Ovary (tissue), 7 donors: ENCODE measurements at regions not wholly inside any gene's neighbourhood (a gene's known extent, or its start where the extent isn't known, plus 50 kb on each side); places are given as distances from the start of the nearest gene placed in this dataset.

Experiments used
- DNase-seq, 5 donors: peaks; one replicate each; pipeline ENCODE4 v3.0.0-alpha.2; 2019 to 2020
- H3K27ac ChIP-seq, 2 donors: fragments of 200-600 bp; one replicate each; pipeline versions ENCODE4 v1.5.1 to v1.8.0; 2019 to 2022
- H3K27me3 ChIP-seq: fragments of 200-600 bp; one replicate; pipeline ENCODE4 v1.8.0; 2022
- H3K36me3 ChIP-seq: fragments of 200-600 bp; sonication (generic); one replicate; pipeline ENCODE4 v1.5.1; 2019
- H3K4me1 ChIP-seq: one replicate; pipeline ENCODE4 v1.8.1; 2013; ENCODE audit warnings: mild to moderate bottlenecking, moderate library complexity; ENCODE audit not compliant: insufficient read depth
- H3K4me3 ChIP-seq: fragments of 200-600 bp; sonication (generic); one replicate; pipeline ENCODE4 v1.5.1; 2017
- H3K9me3 ChIP-seq, 2 donors: fragments of 200-600 bp in 1 of 2; sonication (generic) in 1 of 2; one replicate each; pipeline versions ENCODE4 v1.5.1 to v1.8.1; 2013 to 2019; ENCODE audit warnings: mild to moderate bottlenecking in 1 of 2, moderate library complexity in 1 of 2
- EP300 ChIP-seq: sonication (generic); formaldehyde crosslinking; IDR thresholded peaks from one replicate; pipeline ENCODE4 v1.6.1; 2017; ENCODE audit warnings: antibody characterized with exemption
- POLR2A ChIP-seq: fragments of 450-650 bp; IDR thresholded peaks from one replicate; pipeline ENCODE4 v1.6.1; 2017; ENCODE audit warnings: antibody characterized with exemption, mild to moderate bottlenecking, moderate library complexity
- WGBS, 3 donors: extraction: QIAGEN DNeasy Blood & Tissue Kit in 1 of 3; methylation state at CpG; one replicate each; pipeline versions ENCODE4 v1.1.5 to v1.1.7; 2013 to 2017; 5-methylcytosine and 5-hydroxymethylcytosine counted together
- intact Hi-C, 4 donors: fragments of 100-400 bp; cut with DNase I; formaldehyde crosslinking; loops; one replicate each; pipeline versions ENCODE4 v1.11.0 to v1.15.1; 2022 to 2023
- TF ChIP-seq, protein P1 (sequence below), 3 donors: fragments of 450-650 bp in 2 of 3; fragments of 200-600 bp in 1 of 3; IDR thresholded peaks; one replicate each; pipeline versions ENCODE4 v1.5.1 to v1.8.0; 2016 to 2022; ENCODE audit warnings: antibody characterized with exemption in 3 of 3, mild to moderate bottlenecking in 1 of 3
- donor health status: DM: no; HTN: no; CAD: no; lungs with moderate emphysema.
- donor health status: DM: no; HTN: no; CAD: no.
- donor health status: Bipolar disorder and iron deficiency.
- donor health status: DM: no; HTN: no; CAD: no.
- donor health status: DM: yes; HTN: yes; CAD: no.

DNA sequence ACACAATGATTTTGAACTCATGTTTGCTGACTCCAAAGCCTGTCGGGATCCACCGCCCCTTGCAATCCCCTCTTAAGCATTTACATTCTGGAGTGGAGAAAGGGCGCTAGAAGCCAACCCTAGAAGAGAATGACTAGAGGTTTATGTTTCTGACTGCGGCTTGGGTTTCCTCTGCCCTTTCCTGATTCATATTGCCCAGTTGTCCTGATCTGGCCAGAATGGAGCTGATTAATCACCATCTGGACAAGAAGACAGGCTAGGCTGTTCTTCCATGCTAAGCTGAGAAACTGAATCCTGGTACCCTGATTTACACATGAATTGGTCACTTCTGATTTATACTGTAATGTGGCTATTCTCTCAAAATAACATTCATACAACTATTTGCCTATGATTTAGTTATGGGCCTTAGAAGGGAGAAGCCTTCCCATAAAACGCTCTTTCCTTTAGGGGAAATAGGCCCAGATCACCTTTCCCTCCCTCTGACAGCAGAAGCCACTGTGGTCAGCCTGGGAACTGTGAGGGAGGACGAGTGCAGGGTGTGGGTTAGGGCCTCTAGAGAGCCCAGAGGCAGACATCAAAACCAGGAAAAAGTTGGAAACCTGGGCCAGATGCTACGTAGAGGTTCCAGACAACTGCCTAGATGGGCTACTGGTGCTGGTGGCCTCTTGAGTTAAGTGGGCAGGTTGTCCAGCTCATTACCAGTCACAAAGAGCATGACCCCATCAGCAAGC, 199.2 kb upstream of the PRDM1 start:
- TF ChIP-seq, protein P1, sequence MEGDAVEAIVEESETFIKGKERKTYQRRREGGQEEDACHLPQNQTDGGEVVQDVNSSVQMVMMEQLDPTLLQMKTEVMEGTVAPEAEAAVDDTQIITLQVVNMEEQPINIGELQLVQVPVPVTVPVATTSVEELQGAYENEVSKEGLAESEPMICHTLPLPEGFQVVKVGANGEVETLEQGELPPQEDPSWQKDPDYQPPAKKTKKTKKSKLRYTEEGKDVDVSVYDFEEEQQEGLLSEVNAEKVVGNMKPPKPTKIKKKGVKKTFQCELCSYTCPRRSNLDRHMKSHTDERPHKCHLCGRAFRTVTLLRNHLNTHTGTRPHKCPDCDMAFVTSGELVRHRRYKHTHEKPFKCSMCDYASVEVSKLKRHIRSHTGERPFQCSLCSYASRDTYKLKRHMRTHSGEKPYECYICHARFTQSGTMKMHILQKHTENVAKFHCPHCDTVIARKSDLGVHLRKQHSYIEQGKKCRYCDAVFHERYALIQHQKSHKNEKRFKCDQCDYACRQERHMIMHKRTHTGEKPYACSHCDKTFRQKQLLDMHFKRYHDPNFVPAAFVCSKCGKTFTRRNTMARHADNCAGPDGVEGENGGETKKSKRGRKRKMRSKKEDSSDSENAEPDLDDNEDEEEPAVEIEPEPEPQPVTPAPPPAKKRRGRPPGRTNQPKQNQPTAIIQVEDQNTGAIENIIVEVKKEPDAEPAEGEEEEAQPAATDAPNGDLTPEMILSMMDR (IDR thresholded peaks at IDR 0.05), result no peak
- no peak for TF ChIP-seq POLR2A
- no peak for TF ChIP-seq EP300
- intact Hi-C loops, result no loop called here
- Histone ChIP-seq H3K4me1 (no peaks in the 10 kb centered on the region), H3K4me3 (no peak overlapping the region), H3K9me3 (no peaks in the 10 kb centered on the region), H3K27me3 (no peaks in the 10 kb centered on the region), H3K27ac (no peak overlapping the region), H3K36me3 (no peaks in the 10 kb centered on the region)
- DNase-seq, result no peak
- 92 to 95% (median 92%) methylated on average over 7 of the region's 7 CpGs for WGBS, 3 donors

DNA sequence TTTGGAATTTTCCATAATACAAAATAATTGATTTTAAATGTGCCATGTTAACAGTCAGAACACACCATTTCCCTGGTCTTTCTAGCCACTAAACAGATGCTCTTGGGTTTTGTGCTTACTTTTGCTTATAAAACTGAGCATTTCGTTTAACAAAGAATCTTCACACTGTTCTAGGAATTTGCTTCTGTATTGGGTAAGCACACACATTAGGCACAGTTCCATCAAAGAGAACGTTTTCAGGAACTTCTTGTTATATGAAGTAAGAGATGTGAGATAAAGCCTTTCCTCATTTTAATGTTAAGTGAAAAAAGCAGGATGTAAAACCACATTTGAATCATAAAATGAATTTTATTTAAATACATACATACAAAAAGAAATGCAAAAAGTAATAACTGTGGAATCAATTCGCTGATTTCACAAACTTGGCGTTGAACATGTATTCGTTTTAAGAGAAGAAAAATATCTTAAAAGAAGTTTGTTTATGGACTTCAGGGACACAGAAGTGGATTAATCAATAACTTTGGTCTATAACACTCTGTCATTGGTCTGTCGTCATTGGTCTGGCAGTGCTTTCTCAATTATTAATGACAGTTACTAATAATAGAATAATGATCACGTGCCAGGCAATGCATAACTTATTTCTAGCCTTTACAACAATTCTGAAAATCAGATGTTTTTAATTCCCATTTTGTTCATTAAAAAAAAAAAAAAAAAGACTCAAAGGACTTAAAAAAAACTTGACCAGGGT, 199.9 kb upstream of the PRDM1 start:
- TF ChIP-seq EP300 (no peak), POLR2A (no peak)
- TF ChIP-seq, protein P1 (IDR thresholded peaks at IDR 0.05), result no peak
- whole genome bisulfite sequencing, 3 donors, result 59 to 69% (median 59%) methylated on average over 7 of the region's 7 CpGs

DNA sequence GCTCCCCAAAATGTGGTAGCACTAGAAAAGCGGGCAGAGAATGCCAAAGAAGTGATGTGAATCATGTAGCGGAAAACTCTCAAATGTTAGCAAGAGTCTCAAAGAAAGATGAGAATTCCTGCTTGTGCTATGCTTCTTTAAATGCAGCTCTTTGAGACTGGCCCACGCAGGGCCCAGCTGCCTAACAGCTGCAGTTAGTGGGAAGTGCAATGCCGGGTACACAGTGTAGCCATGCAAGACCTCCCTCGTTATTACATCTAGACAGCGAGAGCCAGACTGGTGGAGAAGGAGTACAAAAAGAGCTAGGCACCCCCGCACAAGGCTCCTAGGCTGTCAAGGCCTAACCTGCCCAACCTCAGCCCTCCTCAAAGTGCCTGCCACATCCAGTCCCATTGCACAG, 201.7 kb upstream of the PRDM1 start:
- no peak overlapping the region for H3K27ac ChIP-seq
- WGBS, 3 donors, result 83 to 88% (median 87%) methylated on average over 7 of the region's 7 CpGs
- intact Hi-C loops, result no loop called here
- no peaks in the 10 kb centered on the region for H3K27me3 ChIP-seq
- DNase-seq, result no peak
- H3K36me3 ChIP-seq, result no peaks in the 10 kb centered on the region
- TF ChIP-seq EP300 (no peak), POLR2A (no peak)
- TF ChIP-seq, protein P1 (IDR thresholded peaks at IDR 0.05), result no peak
- H3K9me3 ChIP-seq, result no peaks in the 10 kb centered on the region
- no peak overlapping the region for H3K4me3 ChIP-seq
- peaks cover 2% of the 10 kb centered on the region for H3K4me1 ChIP-seq

More for the DNA sequence above, 199.9 kb upstream of the PRDM1 start:
- intact Hi-C loops, result no loop called here
- Histone ChIP-seq H3K9me3 (no peaks in the 10 kb centered on the region), H3K4me1 (no peaks in the 10 kb centered on the region), H3K27ac (no peak overlapping the region), H3K36me3 (no peaks in the 10 kb centered on the region), H3K4me3 (no peak overlapping the region), H3K27me3 (no peaks in the 10 kb centered on the region)
- no peak for DNase-seq

DNA sequence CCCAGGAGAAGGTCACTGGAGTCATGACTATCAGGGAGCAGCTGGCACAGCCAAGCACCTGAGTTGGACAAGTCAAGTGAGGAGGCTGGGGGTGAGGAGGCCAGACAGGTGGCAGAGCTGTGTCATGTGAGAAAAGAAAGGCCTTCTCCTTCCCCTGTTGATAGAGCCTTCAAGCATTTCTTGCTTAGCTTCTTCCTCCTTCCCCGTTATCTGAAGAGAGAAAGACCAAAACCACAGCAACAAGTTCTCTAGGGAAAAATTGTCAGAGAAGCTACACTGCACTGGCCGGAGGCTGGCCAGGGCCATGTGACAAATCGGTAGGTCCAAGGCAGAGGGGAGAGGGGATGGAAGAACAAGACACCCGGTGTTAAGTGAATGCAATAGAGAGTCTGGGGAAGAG, 202.1 kb upstream of the PRDM1 start:
- H3K9me3 ChIP-seq, result no peaks in the 10 kb centered on the region
- H3K36me3 ChIP-seq, result no peaks in the 10 kb centered on the region
- WGBS, 3 donors, result 84 to 90% (median 84%) methylated on average over 4 of the region's 4 CpGs
- TF ChIP-seq POLR2A (no peak), EP300 (no peak)
- TF ChIP-seq, protein P1 (IDR thresholded peaks at IDR 0.05), result no peak
- intact Hi-C loops, result no loop called here
- H3K27ac ChIP-seq, result no peak overlapping the region
- H3K4me1 ChIP-seq, result peaks cover 2% of the 10 kb centered on the region
- no peak overlapping the region for H3K4me3 ChIP-seq
- H3K27me3 ChIP-seq, result no peaks in the 10 kb centered on the region
- no peak for DNase-seq
